WTC11 (cell line): ENCODE measurements at regions not wholly inside any gene's neighbourhood (a gene's known extent, or its start where the extent isn't known, plus 50 kb on each side); places are given as distances from the start of the nearest gene placed in this dataset.
"Not testable (repeated sequence)": the region's sequence is repeated elsewhere in the genome, so short reads cannot be mapped to it uniquely, and the experiment has no call there.

Experiments
- ESRRA ChIP-seq: sonication (generic); formaldehyde crosslinking; IDR thresholded peaks from 2 replicates; pipeline ENCODE4 v1.8.1; 2022; ENCODE audit warnings: mild to moderate bottlenecking, missing genetic modification reagents, borderline replicate concordance
- FOXJ3 ChIP-seq: sonication (generic); formaldehyde crosslinking; IDR thresholded peaks from 2 replicates; pipeline ENCODE4 v1.9.0; 2021; ENCODE audit warnings: missing genetic modification reagents, mild to moderate bottlenecking, borderline replicate concordance
- HMGXB4 ChIP-seq: sonication (generic); formaldehyde crosslinking; IDR thresholded peaks from 2 replicates; pipeline ENCODE4 v1.8.1; 2023; ENCODE audit warnings: mild to moderate bottlenecking, moderate library complexity, missing genetic modification reagents
- JUN ChIP-seq: sonication (generic); formaldehyde crosslinking; IDR thresholded peaks from 2 replicates; pipeline ENCODE4 v1.8.0; 2023; ENCODE audit warnings: mild to moderate bottlenecking, missing genetic modification reagents
- NR2C2 ChIP-seq: sonication (generic); formaldehyde crosslinking; IDR thresholded peaks from 2 replicates; pipeline ENCODE4 v1.8.0; 2022; ENCODE audit warnings: mild to moderate bottlenecking, missing genetic modification reagents
- NR3C1 ChIP-seq: sonication (generic); formaldehyde crosslinking; conservative IDR thresholded peaks from 2 replicates; pipeline ENCODE4 v1.8.1; 2023; ENCODE audit warnings: low read depth, mild to moderate bottlenecking, missing genetic modification reagents
- PRDM15 ChIP-seq: sonication (generic); formaldehyde crosslinking; IDR thresholded peaks from 2 replicates; pipeline ENCODE4 v1.8.0; 2022; ENCODE audit warnings: missing genetic modification reagents
- ZNF232 ChIP-seq: sonication (generic); formaldehyde crosslinking; IDR thresholded peaks from 2 replicates; pipeline ENCODE4 v1.8.0; 2022; ENCODE audit warnings: mild to moderate bottlenecking, missing genetic modification reagents
- ZNF512 ChIP-seq: sonication (generic); formaldehyde crosslinking; IDR thresholded peaks from 2 replicates; pipeline ENCODE4 v1.8.1; 2022; ENCODE audit warnings: missing genetic modification reagents, borderline replicate concordance
- TF ChIP-seq, protein P1 (sequence below): fragments of 200-600 bp; IDR thresholded peaks from 2 replicates; pipeline ENCODE4 v1.8.0; 2022; ENCODE audit warnings: antibody characterized with exemption
- TF ChIP-seq, protein P2 (sequence below): sonication (generic); formaldehyde crosslinking; IDR thresholded peaks from 2 replicates; pipeline ENCODE4 v1.8.1; 2022; ENCODE audit warnings: mild to moderate bottlenecking, moderate library complexity, missing genetic modification reagents
- TF ChIP-seq, protein P3 (sequence below): sonication (generic); formaldehyde crosslinking; IDR thresholded peaks from 2 replicates; pipeline ENCODE4 v1.8.0; 2023; ENCODE audit warnings: mild to moderate bottlenecking, missing genetic modification reagents
- TF ChIP-seq, protein P4 (sequence below): sonication (generic); formaldehyde crosslinking; IDR thresholded peaks from 2 replicates; pipeline ENCODE4 v1.8.0; 2022; ENCODE audit warnings: mild to moderate bottlenecking, missing genetic modification reagents

GRCh38 chr10:117777222-117777621 is 234.7 kb downstream of the EMX2 start:
- TF ChIP-seq, protein P1, sequence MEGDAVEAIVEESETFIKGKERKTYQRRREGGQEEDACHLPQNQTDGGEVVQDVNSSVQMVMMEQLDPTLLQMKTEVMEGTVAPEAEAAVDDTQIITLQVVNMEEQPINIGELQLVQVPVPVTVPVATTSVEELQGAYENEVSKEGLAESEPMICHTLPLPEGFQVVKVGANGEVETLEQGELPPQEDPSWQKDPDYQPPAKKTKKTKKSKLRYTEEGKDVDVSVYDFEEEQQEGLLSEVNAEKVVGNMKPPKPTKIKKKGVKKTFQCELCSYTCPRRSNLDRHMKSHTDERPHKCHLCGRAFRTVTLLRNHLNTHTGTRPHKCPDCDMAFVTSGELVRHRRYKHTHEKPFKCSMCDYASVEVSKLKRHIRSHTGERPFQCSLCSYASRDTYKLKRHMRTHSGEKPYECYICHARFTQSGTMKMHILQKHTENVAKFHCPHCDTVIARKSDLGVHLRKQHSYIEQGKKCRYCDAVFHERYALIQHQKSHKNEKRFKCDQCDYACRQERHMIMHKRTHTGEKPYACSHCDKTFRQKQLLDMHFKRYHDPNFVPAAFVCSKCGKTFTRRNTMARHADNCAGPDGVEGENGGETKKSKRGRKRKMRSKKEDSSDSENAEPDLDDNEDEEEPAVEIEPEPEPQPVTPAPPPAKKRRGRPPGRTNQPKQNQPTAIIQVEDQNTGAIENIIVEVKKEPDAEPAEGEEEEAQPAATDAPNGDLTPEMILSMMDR: not testable (repeated sequence)
- not testable (repeated sequence) for TF ChIP-seq PRDM15 (CRISPR knock-in tag); ESRRA; ZNF512 (CRISPR knock-in tag); FOXJ3; ZNF232; JUN (CRISPR knock-in tag); NR2C2 (CRISPR knock-in tag); HMGXB4 (CRISPR knock-in tag); NR3C1 (CRISPR knock-in tag)
- TF ChIP-seq, protein P2, sequence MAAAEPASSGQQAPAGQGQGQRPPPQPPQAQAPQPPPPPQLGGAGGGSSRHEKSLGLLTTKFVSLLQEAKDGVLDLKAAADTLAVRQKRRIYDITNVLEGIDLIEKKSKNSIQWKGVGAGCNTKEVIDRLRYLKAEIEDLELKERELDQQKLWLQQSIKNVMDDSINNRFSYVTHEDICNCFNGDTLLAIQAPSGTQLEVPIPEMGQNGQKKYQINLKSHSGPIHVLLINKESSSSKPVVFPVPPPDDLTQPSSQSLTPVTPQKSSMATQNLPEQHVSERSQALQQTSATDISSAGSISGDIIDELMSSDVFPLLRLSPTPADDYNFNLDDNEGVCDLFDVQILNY: not testable (repeated sequence)
- TF ChIP-seq, protein P3, sequence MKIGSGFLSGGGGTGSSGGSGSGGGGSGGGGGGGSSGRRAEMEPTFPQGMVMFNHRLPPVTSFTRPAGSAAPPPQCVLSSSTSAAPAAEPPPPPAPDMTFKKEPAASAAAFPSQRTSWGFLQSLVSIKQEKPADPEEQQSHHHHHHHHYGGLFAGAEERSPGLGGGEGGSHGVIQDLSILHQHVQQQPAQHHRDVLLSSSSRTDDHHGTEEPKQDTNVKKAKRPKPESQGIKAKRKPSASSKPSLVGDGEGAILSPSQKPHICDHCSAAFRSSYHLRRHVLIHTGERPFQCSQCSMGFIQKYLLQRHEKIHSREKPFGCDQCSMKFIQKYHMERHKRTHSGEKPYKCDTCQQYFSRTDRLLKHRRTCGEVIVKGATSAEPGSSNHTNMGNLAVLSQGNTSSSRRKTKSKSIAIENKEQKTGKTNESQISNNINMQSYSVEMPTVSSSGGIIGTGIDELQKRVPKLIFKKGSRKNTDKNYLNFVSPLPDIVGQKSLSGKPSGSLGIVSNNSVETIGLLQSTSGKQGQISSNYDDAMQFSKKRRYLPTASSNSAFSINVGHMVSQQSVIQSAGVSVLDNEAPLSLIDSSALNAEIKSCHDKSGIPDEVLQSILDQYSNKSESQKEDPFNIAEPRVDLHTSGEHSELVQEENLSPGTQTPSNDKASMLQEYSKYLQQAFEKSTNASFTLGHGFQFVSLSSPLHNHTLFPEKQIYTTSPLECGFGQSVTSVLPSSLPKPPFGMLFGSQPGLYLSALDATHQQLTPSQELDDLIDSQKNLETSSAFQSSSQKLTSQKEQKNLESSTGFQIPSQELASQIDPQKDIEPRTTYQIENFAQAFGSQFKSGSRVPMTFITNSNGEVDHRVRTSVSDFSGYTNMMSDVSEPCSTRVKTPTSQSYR (CRISPR knock-in tag): not testable (repeated sequence)
- TF ChIP-seq, protein P4, sequence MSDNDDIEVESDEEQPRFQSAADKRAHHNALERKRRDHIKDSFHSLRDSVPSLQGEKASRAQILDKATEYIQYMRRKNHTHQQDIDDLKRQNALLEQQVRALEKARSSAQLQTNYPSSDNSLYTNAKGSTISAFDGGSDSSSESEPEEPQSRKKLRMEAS (CRISPR knock-in tag): not testable (repeated sequence)
